Activated CD8-positive, alpha-beta T cell treated with anti-CD3 and anti-CD28 coated beads for 36 hours (primary cell): ENCODE measurements at regions not wholly inside any gene's neighbourhood (a gene's known extent, or its start where the extent isn't known, plus 50 kb on each side); places are given as distances from the start of the nearest gene placed in this dataset.
"Not testable (repeated sequence)": the region's sequence is repeated elsewhere in the genome, so short reads cannot be mapped to it uniquely, and the experiment has no call there.

Source experiments
- ATAC-seq: fragments of 200-7000 bp; cut with Tn5 transposase; one replicate; pipeline ENCODE4 v1.10.0; 2021; ENCODE audit warnings: mild to moderate bottlenecking, moderate library complexity
- CTCF ChIA-PET: fragments of 350-600 bp; sonication (Branson Sonifier 250); formaldehyde crosslinking; loops from one replicate; lab custom pipeline; 2021; ENCODE audit warnings: antibody characterized with exemption; lab: Charles Lee
- POLR2A ChIA-PET: fragments of 350-600 bp; sonication (Branson Sonifier 250); formaldehyde crosslinking; loops from one replicate; lab custom pipeline; 2021; ENCODE audit warnings: antibody characterized with exemption; lab: Charles Lee
- DNase-seq: peaks from one replicate; pipeline ENCODE4 v3.0.0-alpha.2; 2020
- H3K27ac Mint-ChIP-seq: one replicate; pipeline ENCODE4 v1.8.0; 2021; ENCODE audit warnings: mild to moderate bottlenecking, mixed read lengths
- H3K27me3 Mint-ChIP-seq: one replicate; pipeline ENCODE4 v1.8.0; 2021; ENCODE audit warnings: mixed read lengths
- H3K36me3 Mint-ChIP-seq: one replicate; pipeline ENCODE4 v1.8.0; 2021; ENCODE audit warnings: low read depth, mixed read lengths
- H3K4me1 Mint-ChIP-seq: one replicate; pipeline ENCODE4 v1.8.0; 2021; ENCODE audit warnings: low read depth, mixed read lengths
- H3K4me3 Mint-ChIP-seq: one replicate; pipeline ENCODE4 v1.8.0; 2021; ENCODE audit warnings: mild to moderate bottlenecking, moderate library complexity, mixed read lengths
- H3K9me3 Mint-ChIP-seq: one replicate; pipeline ENCODE4 v1.8.0; 2021; ENCODE audit warnings: mixed read lengths
- CTCF ChIP-seq: fragments of 200-600 bp; IDR thresholded peaks from one replicate; pipeline ENCODE4 v1.8.0; 2022; ENCODE audit warnings: antibody characterized with exemption, mild to moderate bottlenecking
- intact Hi-C: fragments of 100-400 bp; cut with micrococcal nuclease; formaldehyde crosslinking; loops from one replicate; pipeline ENCODE4 v1.10.0; 2022

- DNase-seq (no peak), ATAC-seq (no peak)
- Mint-ChIP-seq H3K27me3 (no peaks in the 10 kb centered on the region), H3K36me3 (no peaks in the 10 kb centered on the region), H3K9me3 (no peaks in the 10 kb centered on the region), H3K4me3 (no peak overlapping the region), H3K4me1 (no peaks in the 10 kb centered on the region), H3K27ac (no peak overlapping the region)
- ChIA-PET CTCF (interaction anchor here (1.8 to 2.3 kb wide), 2 partner anchors 11 to 206 kb away, joined by 5 to 17 read pairs; no protein-coding TSS in a partner anchor), POLR2A (no interaction called here)
- intact Hi-C loops = no loop called here
- TF ChIP-seq CTCF = no peak
Observed at GRCh38 chr3:139122612-139123011, 77.9 kb upstream of the PRR23C start.

- Mint-ChIP-seq H3K4me3 (no peak overlapping the region), H3K36me3 (no peaks in the 10 kb centered on the region), H3K9me3 (no peaks in the 10 kb centered on the region), H3K27ac (no peak overlapping the region), H3K27me3 (peaks cover under 1% of the 10 kb centered on the region), H3K4me1 (no peaks in the 10 kb centered on the region)
- intact Hi-C loops = no loop called here
- ChIA-PET CTCF (interaction anchor here (0.6 to 1.8 kb wide), 2 partner anchors 11 to 206 kb away, joined by 3 to 5 read pairs; no protein-coding TSS in a partner anchor), POLR2A (no interaction called here)
- no peak for ATAC-seq
- no peak for DNase-seq
- TF ChIP-seq CTCF = no peak
Observed at GRCh38 chr3:139123377-139124095, 78.8 kb upstream of the PRR23C start.

- Mint-ChIP-seq H3K4me3 (no peak overlapping the region), H3K27ac (no peak overlapping the region), H3K36me3 (no peaks in the 10 kb centered on the region), H3K9me3 (no peaks in the 10 kb centered on the region), H3K27me3 (peaks cover 1% of the 10 kb centered on the region), H3K4me1 (no peaks in the 10 kb centered on the region)
- DNase-seq = no peak
- no peak for TF ChIP-seq CTCF
- ATAC-seq = no peak
- ChIA-PET CTCF (interaction anchor here (0.6 to 1.8 kb wide), 2 partner anchors 12 to 205 kb away, joined by 3 to 5 read pairs; no protein-coding TSS in a partner anchor), POLR2A (no interaction called here)
- intact Hi-C loops = no loop called here
Observed at GRCh38 chr3:139124197-139124596, 79.5 kb upstream of the PRR23C start.

GRCh38 chr3:139127101-139127500 lies 82.4 kb upstream of the PRR23C start:
- Mint-ChIP-seq H3K27me3 (peaks cover 1% of the 10 kb centered on the region), H3K4me1 (no peaks in the 10 kb centered on the region), H3K36me3 (no peaks in the 10 kb centered on the region), H3K27ac (no peak overlapping the region), H3K9me3 (no peaks in the 10 kb centered on the region), H3K4me3 (no peak overlapping the region)
- TF ChIP-seq CTCF = no peak
- no peak for ATAC-seq
- ChIA-PET CTCF (no interaction called here), POLR2A (no interaction called here)
- DNase-seq = no peak
- intact Hi-C loops = no loop called here

GRCh38 chr3:139127629-139128028 lies 82.9 kb upstream of the PRR23C start:
- CTCF ChIA-PET, H3K27me3 Mint-ChIP-seq, ATAC-seq, H3K4me3 Mint-ChIP-seq, H3K4me1 Mint-ChIP-seq, H3K27ac Mint-ChIP-seq, H3K36me3 Mint-ChIP-seq, intact Hi-C loops, H3K9me3 Mint-ChIP-seq, POLR2A ChIA-PET, DNase-seq: not testable (repeated sequence)
